Loucy (cell line): ENCODE measurements at regions not wholly inside any gene's neighbourhood (a gene's known extent, or its start where the extent isn't known, plus 50 kb on each side); places are given as distances from the start of the nearest gene placed in this dataset.
A peak's percentile ranks its signal among the peaks of the same experiment; 100 is the strongest.

Source experiments
- H2AFZ ChIP-seq: fragments of 200-600 bp; sonication (generic); 2 replicates; pipeline ENCODE4 v1.6.0; 2016; ENCODE audit warnings: antibody characterized with exemption, mild to moderate bottlenecking, low read length, moderate library complexity
- H3F3A ChIP-seq: fragments of 200-600 bp; 2 replicates; pipeline ENCODE4 v1.6.0; 2016; ENCODE audit warnings: antibody characterized with exemption, low read depth, mild to moderate bottlenecking
- H3K27me3 ChIP-seq: fragments of 200-600 bp; sonication (generic); 2 replicates; pipeline ENCODE4 v1.6.1; 2014; ENCODE audit warnings: low read length, mild to moderate bottlenecking; ENCODE audit not compliant: insufficient read depth, poor library complexity, severe bottlenecking
- H3K36me3 ChIP-seq: fragments of 200-600 bp; sonication (generic); 2 replicates; pipeline ENCODE4 v1.6.1; 2016; ENCODE audit warnings: low read length; ENCODE audit not compliant: insufficient read depth
- H3K4me1 ChIP-seq: fragments of 200-600 bp; sonication (generic); 2 replicates; pipeline ENCODE4 v1.5.1; 2014; ENCODE audit warnings: low read length, mild to moderate bottlenecking; ENCODE audit not compliant: insufficient read depth, poor library complexity, severe bottlenecking
- H3K4me2 ChIP-seq: fragments of 200-600 bp; sonication (generic); 2 replicates; pipeline ENCODE4 v1.6.0; 2014; ENCODE audit warnings: antibody characterized with exemption, low read length, low read depth, mild to moderate bottlenecking; ENCODE audit not compliant: poor library complexity, severe bottlenecking
- H3K4me3 ChIP-seq: fragments of 200-600 bp; sonication (generic); 2 replicates; pipeline ENCODE4 v1.5.1; 2014; ENCODE audit warnings: low read length, mild to moderate bottlenecking, mixed read lengths; ENCODE audit not compliant: poor library complexity, severe bottlenecking
- H3K79me2 ChIP-seq: fragments of 200-600 bp; sonication (generic); 2 replicates; pipeline ENCODE4 v1.6.1; 2014; ENCODE audit warnings: low read length; ENCODE audit not compliant: insufficient read depth
- H3K9ac ChIP-seq: fragments of 200-600 bp; sonication (generic); 2 replicates; pipeline ENCODE4 v1.6.0; 2014; ENCODE audit warnings: mild to moderate bottlenecking, low read depth, low read length, moderate library complexity; ENCODE audit not compliant: poor library complexity, severe bottlenecking
- H3K9me2 ChIP-seq: fragments of 200-600 bp; sonication (generic); replicated peaks from 2 replicates; pipeline ENCODE4 v1.6.1; 2016; ENCODE audit warnings: low read depth, low read length, mixed read lengths
- H3K9me3 ChIP-seq: fragments of 200-600 bp; sonication (generic); 2 replicates; pipeline ENCODE4 v1.6.1; 2014; ENCODE audit warnings: mild to moderate bottlenecking, antibody characterized with exemption, low read length, low read depth; ENCODE audit not compliant: insufficient read depth
- H4K20me1 ChIP-seq: fragments of 200-600 bp; sonication (generic); 2 replicates; pipeline ENCODE4 v1.6.0; 2014; ENCODE audit warnings: antibody characterized with exemption, low read length, mild to moderate bottlenecking; ENCODE audit not compliant: insufficient read depth, poor library complexity, severe bottlenecking
- CTCF ChIP-seq: fragments of 200-600 bp; sonication (generic); conservative IDR thresholded peaks from 2 replicates; pipeline ENCODE4 v1.5.1; 2014; ENCODE audit warnings: mild to moderate bottlenecking, antibody characterized with exemption, low read length
- EZH2phosphoT487 ChIP-seq: fragments of 200-600 bp; IDR thresholded peaks from 2 replicates; pipeline ENCODE4 v1.6.1; 2018; ENCODE audit warnings: antibody characterized with exemption, mild to moderate bottlenecking, moderate library complexity, borderline replicate concordance

GRCh38 chr5:155136216-155136850 lies 122.8 kb downstream of the KIF4B start:
- Histone ChIP-seq H2AFZ (no peak overlapping the region), H3K36me3 (no peaks in the 10 kb centered on the region), H4K20me1 (no peaks in the 10 kb centered on the region), H3K79me2 (no peaks in the 10 kb centered on the region), H3K9ac (no peak overlapping the region), H3K9me2 (no peaks in the 10 kb centered on the region), H3K4me1 (no peaks in the 10 kb centered on the region), H3K27me3 (no peaks in the 10 kb centered on the region), H3F3A (no peaks in the 10 kb centered on the region), H3K9me3 (no peaks in the 10 kb centered on the region), H3K4me3 (no peak overlapping the region), H3K4me2 (no peak overlapping the region)
- no peak for TF ChIP-seq EZH2phosphoT487
- TF ChIP-seq CTCF = no peak

GRCh38 chr5:155137683-155138082 lies 124.1 kb downstream of the KIF4B start:
- no peaks in the 10 kb centered on the region for H3K4me1 ChIP-seq

GRCh38 chr5:155140646-155141045 lies 127.1 kb downstream of the KIF4B start:
- TF ChIP-seq CTCF (no peak), EZH2phosphoT487 (no peak)
- no peak overlapping the region for H3K4me3 ChIP-seq
- H4K20me1 ChIP-seq = no peaks in the 10 kb centered on the region
- H3K27me3 ChIP-seq = no peaks in the 10 kb centered on the region
- H3F3A ChIP-seq = no peaks in the 10 kb centered on the region
- no peaks in the 10 kb centered on the region for H3K36me3 ChIP-seq
- no peaks in the 10 kb centered on the region for H3K9me2 ChIP-seq
- H3K4me2 ChIP-seq = no peak overlapping the region
- no peak overlapping the region for H3K9ac ChIP-seq
- no peaks in the 10 kb centered on the region for H3K79me2 ChIP-seq
- H2AFZ ChIP-seq = peak overlapping the region; percentile 4; the same call in 1 of the 2 replicates
- no peaks in the 10 kb centered on the region for H3K9me3 ChIP-seq
- H3K4me1 ChIP-seq = no peaks in the 10 kb centered on the region

More at GRCh38 chr5:155137683-155138082, 124.1 kb downstream of the KIF4B start:
- Histone ChIP-seq H3F3A (no peaks in the 10 kb centered on the region), H2AFZ (no peak overlapping the region), H3K4me3 (no peak overlapping the region), H3K9ac (no peak overlapping the region), H3K4me2 (no peak overlapping the region), H3K9me3 (no peaks in the 10 kb centered on the region), H3K36me3 (no peaks in the 10 kb centered on the region), H3K9me2 (no peaks in the 10 kb centered on the region), H3K79me2 (no peaks in the 10 kb centered on the region), H3K27me3 (no peaks in the 10 kb centered on the region), H4K20me1 (no peaks in the 10 kb centered on the region)
- TF ChIP-seq CTCF (no peak), EZH2phosphoT487 (no peak)
